Endothelial cell of umbilical vein (primary cell): ENCODE measurements at regions not wholly inside any gene's neighbourhood (a gene's known extent, or its start where the extent isn't known, plus 50 kb on each side); places are given as distances from the start of the nearest gene placed in this dataset.

Experiments
- BruUV-seq: library from RNA; stranded (reverse); fragments of 400-500 nt; replicated peaks from 2 replicates; lab custom pipeline; 2021; lab: Mats Ljungman, UMichigan
- CTCF ChIA-PET: fragments of 300-600, 350-600 bp; sonication (Branson Sonifier 250); formaldehyde crosslinking; loops from one replicate; lab custom pipeline; 2021; ENCODE audit warnings: antibody characterized with exemption, inconsistent platforms; lab: Charles Lee
- POLR2A ChIA-PET: fragments of 300-600, 350-600 bp; sonication (Branson Sonifier 250); formaldehyde crosslinking; loops from one replicate; lab custom pipeline; 2021; ENCODE audit warnings: antibody characterized with exemption, inconsistent platforms; lab: Charles Lee
- DNase-seq: peaks from one replicate; pipeline ENCODE4 v3.0.0-alpha.2; 2011; ENCODE audit warnings: low read depth, low spot score
- FAIRE-seq: peaks from 2 replicates; lab custom pipeline; 2011; peaks lifted over from hg19 to GRCh38; lab: Jason Lieb, UNC
- H2AFZ ChIP-seq: 2 replicates; pipeline ENCODE4 v1.6.0; 2012; ENCODE audit warnings: low read depth, low read length, control low read depth, inconsistent platforms
- H3K27ac ChIP-seq: 2 replicates; pipeline ENCODE4 v1.5.1; 2011; ENCODE audit warnings: low read depth, mild to moderate bottlenecking, control low read depth, low read length, moderate library complexity; ENCODE audit not compliant: insufficient read depth
- H3K27me3 ChIP-seq, 2 experiments: 2 replicates each; pipeline versions ENCODE4 v1.6.0 to v1.6.1; 2011; ENCODE audit warnings: low read length in 2 of 2, mixed read lengths in 1 of 2; ENCODE audit not compliant: control insufficient read depth in 2 of 2, insufficient read depth in 2 of 2
- H3K36me3 ChIP-seq, 2 experiments: 2 replicates in 1 of 2; 3 replicates in 1 of 2; pipeline ENCODE4 v1.5.1; 2011; ENCODE audit warnings: low read length in 2 of 2, mild to moderate bottlenecking in 1 of 2, moderate library complexity in 1 of 2; ENCODE audit not compliant: control insufficient read depth in 2 of 2, insufficient read depth in 2 of 2; ENCODE audit errors: extremely low read depth in 1 of 2
- H3K4me1 ChIP-seq: 3 replicates; pipeline ENCODE4 v1.5.1; 2011; ENCODE audit warnings: mild to moderate bottlenecking, low read length; ENCODE audit not compliant: control insufficient read depth, insufficient read depth; ENCODE audit errors: extremely low read depth
- H3K4me2 ChIP-seq: 2 replicates; pipeline ENCODE4 v1.6.1; 2011; ENCODE audit warnings: low read length, control low read depth, mixed read lengths; ENCODE audit not compliant: insufficient read depth
- H3K4me3 ChIP-seq, 3 experiments: fragments of 200-600 bp in 1 of 3; sonication (generic), shearing (Covaris generic) in 1 of 3; replicated peaks in 1 of 3; 2 replicates each; pipeline ENCODE4 v1.5.1; 2011 to 2016; ENCODE audit warnings: control low read depth in 3 of 3, low read length in 3 of 3, mild to moderate bottlenecking in 2 of 3, inconsistent platforms in 1 of 3, low read depth in 1 of 3, moderate library complexity in 1 of 3; ENCODE audit not compliant: insufficient read depth in 1 of 3
- H3K79me2 ChIP-seq: 2 replicates; pipeline ENCODE4 v1.6.0; 2012; ENCODE audit warnings: low read length, inconsistent platforms; ENCODE audit not compliant: control insufficient read depth, insufficient read depth
- H3K9ac ChIP-seq: replicated peaks from 2 replicates; pipeline ENCODE3; 2011; ENCODE audit warnings: low read length, control low read depth; ENCODE audit not compliant: insufficient read depth; ENCODE audit errors: extremely low read depth
- H3K9me1 ChIP-seq: replicated peaks from 3 replicates; pipeline ENCODE4 v1.6.0; 2011; ENCODE audit warnings: mild to moderate bottlenecking, low read length; ENCODE audit not compliant: control insufficient read depth, insufficient read depth; ENCODE audit errors: extremely low read depth
- H3K9me3 ChIP-seq: replicated peaks from 2 replicates; pipeline ENCODE4 v1.5.1; 2012; ENCODE audit warnings: low read length, inconsistent platforms; ENCODE audit not compliant: control insufficient read depth, insufficient read depth
- H4K20me1 ChIP-seq: replicated peaks from 2 replicates; pipeline ENCODE3; 2011; ENCODE audit warnings: mild to moderate bottlenecking, low read length; ENCODE audit not compliant: control insufficient read depth, insufficient read depth; ENCODE audit errors: extremely low read depth
- CTCF ChIP-seq, 2 donors: IDR thresholded peaks; 1 replicate in 1 of 2; 2 replicates in 1 of 2; pipeline ENCODE4 v1.5.1; 2011; ENCODE audit warnings: low read length in 2 of 2, mild to moderate bottlenecking in 2 of 2, moderate library complexity in 2 of 2, control low read depth in 1 of 2, inconsistent platforms in 1 of 2, low read depth in 1 of 2; ENCODE audit not compliant: insufficient read depth in 1 of 2; ENCODE audit errors: extremely low read depth in 1 of 2
- EZH2 ChIP-seq: IDR thresholded peaks from 2 replicates; pipeline ENCODE4 v1.6.1; 2012; ENCODE audit warnings: borderline replicate concordance, low read depth, mild to moderate bottlenecking, moderate library complexity, low read length, inconsistent platforms; ENCODE audit not compliant: severe bottlenecking
- FOS ChIP-seq: IDR thresholded peaks from 2 replicates; pipeline ENCODE4 v1.6.1; 2011; ENCODE audit warnings: mild to moderate bottlenecking, low read length, moderate library complexity, borderline replicate concordance; ENCODE audit not compliant: insufficient read depth
- GATA2 ChIP-seq: IDR thresholded peaks from 2 replicates; pipeline ENCODE4 v1.7.0; 2011; ENCODE audit warnings: low read depth, mild to moderate bottlenecking, moderate library complexity, mixed read lengths, low read length; ENCODE audit not compliant: insufficient read length, insufficient read depth
- JUN ChIP-seq: IDR thresholded peaks from 2 replicates; pipeline ENCODE4 v1.6.1; 2011; ENCODE audit warnings: borderline replicate concordance, low read depth; ENCODE audit not compliant: insufficient read length, insufficient read depth
- MAX ChIP-seq: IDR thresholded peaks from 2 replicates; pipeline ENCODE4 v1.6.1; 2011; ENCODE audit not compliant: insufficient read depth, insufficient read length
- MYC ChIP-seq: IDR thresholded peaks from one replicate; pipeline ENCODE4 v1.6.1; 2011; ENCODE audit warnings: mild to moderate bottlenecking, low read depth, low read length
- POLR2A ChIP-seq: IDR thresholded peaks from 2 replicates; pipeline ENCODE4 v1.6.1; 2012; ENCODE audit warnings: low read depth, mild to moderate bottlenecking, control low read depth, low read length
- POLR2AphosphoS5 ChIP-seq: IDR thresholded peaks from 2 replicates; pipeline ENCODE4 v1.6.1; 2012; ENCODE audit warnings: low read depth, mild to moderate bottlenecking, control low read depth, low read length, moderate library complexity; ENCODE audit not compliant: insufficient read depth
- dilution Hi-C: fragments of 300-500 bp; cut with MboI; formaldehyde crosslinking; loops from one replicate; pipeline ENCODE4 v1.15.0; 2019; ENCODE audit warnings: low sequenced_read_pairs; ENCODE audit not compliant: extremely low pct_ligation_motif_present
- intact Hi-C: fragments of 100-400 bp; cut with micrococcal nuclease; formaldehyde crosslinking; loops from one replicate; pipeline ENCODE4 v1.10.0; 2022

- intact Hi-C loops: no loop called here
Observed at GRCh38 chr2:204133476-204133875, 196.9 kb downstream of the ICOS start.

More at GRCh38 chr2:204133476-204133875, 196.9 kb downstream of the ICOS start:
- Histone ChIP-seq H3K4me2 (no peak overlapping the region), H4K20me1 (no peaks in the 10 kb centered on the region), H3K4me3 (no peak overlapping the region), H3K9me1 (no peaks in the 10 kb centered on the region), H3K79me2 (no peaks in the 10 kb centered on the region), H3K9me3 (no peaks in the 10 kb centered on the region), H3K36me3 (no peaks in the 10 kb centered on the region), H2AFZ (no peak overlapping the region), H3K27me3 (peaks cover 2 to 13% of the 10 kb centered on the region in 2 experiments), H3K27ac (no peak overlapping the region), H3K9ac (no peak overlapping the region), H3K4me1 (no peaks in the 10 kb centered on the region)
- POLR2A ChIA-PET: no interaction called here
- no TSS peak for BruUV-seq
- CTCF ChIA-PET: interaction anchor here (2.2 to 4.9 kb wide), 2 partner anchors 11 to 23 kb away, joined by 5 to 46 read pairs; no protein-coding TSS in a partner anchor
- dilution Hi-C loops: no loop called here
- FAIRE-seq (no peak), DNase-seq (no peak)
- TF ChIP-seq POLR2AphosphoS5: no peak
- TF ChIP-seq MAX: no peak
- no peak for TF ChIP-seq POLR2A
- no peak for TF ChIP-seq CTCF (IDR thresholded peaks at IDR 0.05; ENCODE audit: extremely low read depth in 1 of 2, insufficient read depth in 1 of 2, low read depth in 1 of 2, low read length in 2 of 2)
- TF ChIP-seq JUN: no peak
- TF ChIP-seq MYC: no peak
- no peak for TF ChIP-seq EZH2
- no peak for TF ChIP-seq FOS
- TF ChIP-seq GATA2: no peak
